Panc1 (cell line): ENCODE measurements at regions not wholly inside any gene's neighbourhood (a gene's known extent, or its start where the extent isn't known, plus 50 kb on each side); places are given as distances from the start of the nearest gene placed in this dataset.

Experiments
- POLR2AphosphoS5 ChIP-seq: IDR thresholded peaks from 2 replicates; pipeline ENCODE4 v1.6.1; 2012; ENCODE audit warnings: mild to moderate bottlenecking, low read depth, low read length, moderate library complexity
- REST ChIP-seq, 2 experiments: IDR thresholded peaks; 2 replicates each; pipeline ENCODE4 v1.6.1; 2011 to 2012; ENCODE audit warnings: low read depth in 2 of 2, control low read depth in 1 of 2, low read length in 1 of 2, mild to moderate bottlenecking in 1 of 2, moderate library complexity in 1 of 2; ENCODE audit not compliant: insufficient read depth in 1 of 2
- TF ChIP-seq, protein P1 (sequence below): fragments of 450-650 bp; IDR thresholded peaks from 2 replicates; pipeline ENCODE4 v1.5.1; 2017; ENCODE audit warnings: mild to moderate bottlenecking

GRCh38 chr3:90129730-90130129, 1022.3 kb downstream of the EPHA3 start:
- TF ChIP-seq, protein P1, sequence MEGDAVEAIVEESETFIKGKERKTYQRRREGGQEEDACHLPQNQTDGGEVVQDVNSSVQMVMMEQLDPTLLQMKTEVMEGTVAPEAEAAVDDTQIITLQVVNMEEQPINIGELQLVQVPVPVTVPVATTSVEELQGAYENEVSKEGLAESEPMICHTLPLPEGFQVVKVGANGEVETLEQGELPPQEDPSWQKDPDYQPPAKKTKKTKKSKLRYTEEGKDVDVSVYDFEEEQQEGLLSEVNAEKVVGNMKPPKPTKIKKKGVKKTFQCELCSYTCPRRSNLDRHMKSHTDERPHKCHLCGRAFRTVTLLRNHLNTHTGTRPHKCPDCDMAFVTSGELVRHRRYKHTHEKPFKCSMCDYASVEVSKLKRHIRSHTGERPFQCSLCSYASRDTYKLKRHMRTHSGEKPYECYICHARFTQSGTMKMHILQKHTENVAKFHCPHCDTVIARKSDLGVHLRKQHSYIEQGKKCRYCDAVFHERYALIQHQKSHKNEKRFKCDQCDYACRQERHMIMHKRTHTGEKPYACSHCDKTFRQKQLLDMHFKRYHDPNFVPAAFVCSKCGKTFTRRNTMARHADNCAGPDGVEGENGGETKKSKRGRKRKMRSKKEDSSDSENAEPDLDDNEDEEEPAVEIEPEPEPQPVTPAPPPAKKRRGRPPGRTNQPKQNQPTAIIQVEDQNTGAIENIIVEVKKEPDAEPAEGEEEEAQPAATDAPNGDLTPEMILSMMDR = no peak
- TF ChIP-seq POLR2AphosphoS5 (no peak), REST (IDR thresholded peaks at IDR 0.05; ENCODE audit: insufficient read depth in 1 of 2, low read depth in 2 of 2, low read length in 1 of 2) (no peak)
